SK-N-SH treated with all-trans-retinoic acid at 6 μM for 48 hours (cell line): ENCODE measurements at regions not wholly inside any gene's neighbourhood (a gene's known extent, or its start where the extent isn't known, plus 50 kb on each side); places are given as distances from the start of the nearest gene placed in this dataset.

Source experiments
- ATAC-seq: fragments of 200-7000 bp; cut with Tn5 transposase; 3 replicates; pipeline ENCODE4 v1.9.1; 2020; ENCODE audit warnings: mild to moderate bottlenecking, moderate library complexity
- ARNTL ChIP-seq: fragments of 450-650 bp; formaldehyde crosslinking; IDR thresholded peaks from 2 replicates; pipeline ENCODE4 v1.5.0; 2020; ENCODE audit warnings: low read depth, mild to moderate bottlenecking, moderate library complexity, borderline replicate concordance
- CREB5 ChIP-seq: fragments of 250-450 bp; sonication (Bioruptor Pico); IDR thresholded peaks from 2 replicates; pipeline ENCODE4 v1.5.1; 2020; ENCODE audit warnings: low read depth, mild to moderate bottlenecking, moderate library complexity
- CSDC2 ChIP-seq: fragments of 250-450 bp; sonication (Bioruptor Pico); IDR thresholded peaks from 2 replicates; pipeline ENCODE4 v1.5.0; 2020; ENCODE audit warnings: mild to moderate bottlenecking, moderate library complexity
- CSRNP3 ChIP-seq: fragments of 250-450 bp; sonication (Bioruptor Pico); IDR thresholded peaks from 2 replicates; pipeline ENCODE4 v1.5.1; 2021; ENCODE audit warnings: mild to moderate bottlenecking, moderate library complexity
- GLIS3 ChIP-seq: fragments of 250-450 bp; sonication (Bioruptor Pico); IDR thresholded peaks from 2 replicates; pipeline ENCODE4 v1.5.0; 2020; ENCODE audit warnings: mild to moderate bottlenecking, moderate library complexity
- ISL1 ChIP-seq: fragments of 250-450 bp; sonication (Bioruptor Pico); IDR thresholded peaks from 2 replicates; pipeline ENCODE4 v2.1.2; 2022; ENCODE audit warnings: mild to moderate bottlenecking, moderate library complexity
- OSR1 ChIP-seq: fragments of 250-450 bp; sonication (Bioruptor Pico); IDR thresholded peaks from 2 replicates; pipeline ENCODE4 v1.8.0; 2022; ENCODE audit warnings: moderate library complexity, mild to moderate bottlenecking, inconsistent platforms
- PATZ1 ChIP-seq: fragments of 250-450 bp; sonication (Bioruptor Pico); IDR thresholded peaks from 2 replicates; pipeline ENCODE4 v1.8.0; 2020; ENCODE audit warnings: mild to moderate bottlenecking, moderate library complexity, borderline replicate concordance
- POU6F1 ChIP-seq: fragments of 250-450 bp; sonication (Bioruptor Pico); IDR thresholded peaks from 2 replicates; pipeline ENCODE4 v1.8.0; 2021; ENCODE audit warnings: low read depth, mild to moderate bottlenecking, moderate library complexity, borderline replicate concordance
- PPARA ChIP-seq: fragments of 250-450 bp; sonication (Bioruptor Pico); IDR thresholded peaks from 2 replicates; pipeline ENCODE4 v1.5.0; 2020; ENCODE audit warnings: mild to moderate bottlenecking, borderline replicate concordance
- SNAI2 ChIP-seq: fragments of 250-450 bp; sonication (Bioruptor Pico); IDR thresholded peaks from 2 replicates; pipeline ENCODE4 v1.5.0; 2020; ENCODE audit warnings: mild to moderate bottlenecking, moderate library complexity
- TCF4 ChIP-seq: fragments of 250-450 bp; sonication (Bioruptor Pico); IDR thresholded peaks from 2 replicates; pipeline ENCODE4 v1.8.0; 2021; ENCODE audit warnings: mild to moderate bottlenecking, moderate library complexity, borderline replicate concordance
- TOX ChIP-seq: fragments of 250-450 bp; sonication (Bioruptor Pico); IDR thresholded peaks from 2 replicates; pipeline ENCODE4 v1.8.0; 2021; ENCODE audit warnings: mild to moderate bottlenecking, moderate library complexity, borderline replicate concordance
- TSHZ2 ChIP-seq: fragments of 250-450 bp; sonication (Bioruptor Pico); IDR thresholded peaks from 2 replicates; pipeline ENCODE4 v1.5.0; 2020; ENCODE audit warnings: mild to moderate bottlenecking, moderate library complexity
- ZC3H10 ChIP-seq: fragments of 250-450 bp; sonication (Bioruptor Pico); IDR thresholded peaks from 2 replicates; pipeline ENCODE4 v1.5.1; 2021; ENCODE audit warnings: mild to moderate bottlenecking, moderate library complexity
- ZFP30 ChIP-seq: fragments of 450-650 bp; formaldehyde crosslinking; IDR thresholded peaks from 2 replicates; pipeline ENCODE4 v1.5.0; 2022; ENCODE audit warnings: mild to moderate bottlenecking, moderate library complexity
- ZNF565 ChIP-seq: fragments of 450-650 bp; formaldehyde crosslinking; conservative IDR thresholded peaks from 2 replicates; pipeline ENCODE4 v1.5.0; 2020; ENCODE audit warnings: low read depth, mild to moderate bottlenecking, moderate library complexity
- ZNF8 ChIP-seq: fragments of 450-650 bp; formaldehyde crosslinking; IDR thresholded peaks from 2 replicates; pipeline ENCODE4 v1.5.0; 2020; ENCODE audit warnings: mild to moderate bottlenecking, moderate library complexity

GRCh38 chr2:22824618-22825017 lies 560.4 kb upstream of the KLHL29 start:
- TF ChIP-seq GLIS3 (no peak), TOX (no peak), ZFP30 (CRISPR knock-in tag) (no peak), PPARA (no peak), ZC3H10 (CRISPR knock-in tag) (no peak), OSR1 (CRISPR knock-in tag) (no peak), TCF4 (CRISPR knock-in tag) (no peak)
- ATAC-seq = no peak

- TF ChIP-seq OSR1 (CRISPR knock-in tag) = no peak
- TF ChIP-seq CSRNP3 = no peak
- no peak for TF ChIP-seq ZC3H10 (CRISPR knock-in tag)
- TF ChIP-seq SNAI2 (CRISPR knock-in tag) = no peak
- TF ChIP-seq TCF4 (CRISPR knock-in tag) = no peak
- no peak for TF ChIP-seq TSHZ2
- no peak for TF ChIP-seq PATZ1 (CRISPR knock-in tag)
- no peak for TF ChIP-seq ISL1 (CRISPR knock-in tag)
- no peak for TF ChIP-seq GLIS3
- no peak for TF ChIP-seq POU6F1 (CRISPR knock-in tag)
- ATAC-seq = no peak
Measured at GRCh38 chr2:22826703-22827102, 558.3 kb upstream of the KLHL29 start.

- TF ChIP-seq CREB5 (CRISPR knock-in tag) (no peak), TCF4 (CRISPR knock-in tag) (no peak), CSDC2 (CRISPR knock-in tag) (no peak), ARNTL (CRISPR knock-in tag) (no peak), ZNF565 (CRISPR knock-in tag) (no peak), ZFP30 (CRISPR knock-in tag) (no peak), ZNF8 (no peak), PPARA (no peak), POU6F1 (CRISPR knock-in tag) (no peak), PATZ1 (CRISPR knock-in tag) (no peak)
- ATAC-seq = no peak
Measured at GRCh38 chr2:22829791-22830190, 555.2 kb upstream of the KLHL29 start.
